GM12878 (cell line): ENCODE measurements at regions not wholly inside any gene's neighbourhood (a gene's known extent, or its start where the extent isn't known, plus 50 kb on each side); places are given as distances from the start of the nearest gene placed in this dataset.

Source experiments
- EZH2 ChIP-seq: IDR thresholded peaks from 2 replicates; pipeline ENCODE4 v1.6.1; 2012; ENCODE audit warnings: low read depth, mild to moderate bottlenecking, control low read depth, inconsistent platforms, low read length, borderline replicate concordance; ENCODE audit not compliant: control insufficient read depth
- FOXK2 ChIP-seq: fragments of 450-650 bp; IDR thresholded peaks from 2 replicates; pipeline ENCODE4 v1.6.1; 2017; ENCODE audit warnings: mild to moderate bottlenecking, moderate library complexity
- KDM1A ChIP-seq: fragments of 200-600 bp; sonication (generic); IDR thresholded peaks from 2 replicates; pipeline ENCODE4 v1.6.1; 2016; ENCODE audit warnings: borderline replicate concordance
- POLR2A ChIP-seq: IDR thresholded peaks from 2 replicates; pipeline ENCODE4 v1.6.1; 2011; ENCODE audit warnings: low read depth, mild to moderate bottlenecking, low read length
- POLR2AphosphoS2 ChIP-seq: IDR thresholded peaks from 2 replicates; pipeline ENCODE4 v1.6.1; 2011; ENCODE audit warnings: low read depth, mild to moderate bottlenecking, low read length, improper control_type of control experiment, moderate library complexity
- POLR2AphosphoS5 ChIP-seq: IDR thresholded peaks from 2 replicates; pipeline ENCODE4 v1.6.1; 2011; ENCODE audit warnings: mild to moderate bottlenecking, low read length, inconsistent platforms
- TAF1 ChIP-seq: IDR thresholded peaks from 2 replicates; pipeline ENCODE4 v1.6.1; 2011; ENCODE audit warnings: mild to moderate bottlenecking, low read depth, low read length, borderline replicate concordance
- TCF12 ChIP-seq: IDR thresholded peaks from 2 replicates; pipeline ENCODE4 v1.6.1; 2011; ENCODE audit warnings: low read depth, mild to moderate bottlenecking, low read length
- TF ChIP-seq, protein P1 (sequence below), 3 experiments: IDR thresholded peaks in 2 of 3; conservative IDR thresholded peaks in 1 of 3; 2 replicates each; pipeline ENCODE4 v1.5.1; 2011; ENCODE audit warnings: low read depth in 3 of 3, low read length in 3 of 3, mild to moderate bottlenecking in 3 of 3, control low read depth in 2 of 3, moderate library complexity in 2 of 3, inconsistent platforms in 1 of 3, mixed read lengths in 1 of 3; ENCODE audit not compliant: control insufficient read depth in 2 of 3, insufficient read depth in 1 of 3; ENCODE audit errors: extremely low read depth in 1 of 3
- TF ChIP-seq, protein P2 (sequence below): fragments of 450-650 bp; IDR thresholded peaks from 2 replicates; pipeline ENCODE4 v1.6.1; 2017; ENCODE audit warnings: mild to moderate bottlenecking
- TF ChIP-seq, protein P3 (sequence below): fragments of 450-650 bp; formaldehyde crosslinking; IDR thresholded peaks from 2 replicates; pipeline ENCODE4 v1.5.0; 2022; ENCODE audit warnings: mild to moderate bottlenecking, missing genetic modification characterization

DNA sequence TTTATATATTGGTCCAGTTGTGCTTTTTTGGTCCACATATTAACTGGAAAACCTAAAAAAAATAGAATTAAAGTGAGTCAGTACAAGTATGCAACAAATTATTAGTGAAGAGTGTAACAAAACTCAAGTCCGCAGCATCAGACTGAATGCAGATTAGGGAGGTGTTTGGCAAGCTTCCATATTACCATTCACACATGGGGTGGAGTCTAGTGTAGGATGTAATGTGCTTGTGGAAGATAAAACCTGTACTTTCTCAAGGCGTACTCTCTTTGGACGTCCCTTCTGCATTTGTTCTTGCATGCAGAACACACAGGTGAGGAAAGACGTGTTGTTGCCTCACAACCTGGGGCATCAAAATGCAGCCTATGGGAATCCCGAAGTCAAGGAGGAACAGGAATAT lies 668.7 kb downstream of the MRPL39 start:
- TF ChIP-seq KDM1A (no peak), FOXK2 (no peak), POLR2AphosphoS2 (no peak), TCF12 (no peak), POLR2AphosphoS5 (no peak), EZH2 (no peak), TAF1 (no peak), POLR2A (no peak)
- TF ChIP-seq, protein P1, sequence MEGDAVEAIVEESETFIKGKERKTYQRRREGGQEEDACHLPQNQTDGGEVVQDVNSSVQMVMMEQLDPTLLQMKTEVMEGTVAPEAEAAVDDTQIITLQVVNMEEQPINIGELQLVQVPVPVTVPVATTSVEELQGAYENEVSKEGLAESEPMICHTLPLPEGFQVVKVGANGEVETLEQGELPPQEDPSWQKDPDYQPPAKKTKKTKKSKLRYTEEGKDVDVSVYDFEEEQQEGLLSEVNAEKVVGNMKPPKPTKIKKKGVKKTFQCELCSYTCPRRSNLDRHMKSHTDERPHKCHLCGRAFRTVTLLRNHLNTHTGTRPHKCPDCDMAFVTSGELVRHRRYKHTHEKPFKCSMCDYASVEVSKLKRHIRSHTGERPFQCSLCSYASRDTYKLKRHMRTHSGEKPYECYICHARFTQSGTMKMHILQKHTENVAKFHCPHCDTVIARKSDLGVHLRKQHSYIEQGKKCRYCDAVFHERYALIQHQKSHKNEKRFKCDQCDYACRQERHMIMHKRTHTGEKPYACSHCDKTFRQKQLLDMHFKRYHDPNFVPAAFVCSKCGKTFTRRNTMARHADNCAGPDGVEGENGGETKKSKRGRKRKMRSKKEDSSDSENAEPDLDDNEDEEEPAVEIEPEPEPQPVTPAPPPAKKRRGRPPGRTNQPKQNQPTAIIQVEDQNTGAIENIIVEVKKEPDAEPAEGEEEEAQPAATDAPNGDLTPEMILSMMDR (IDR thresholded peaks at IDR 0.05 in 2 of 3, conservative IDR thresholded peaks at IDR 0.05 in 1 of 3; ENCODE audit: control insufficient read depth in 2 of 3, extremely low read depth in 1 of 3, insufficient read depth in 1 of 3, low read depth in 3 of 3, low read length in 3 of 3), result no peak
- TF ChIP-seq, protein P2, sequence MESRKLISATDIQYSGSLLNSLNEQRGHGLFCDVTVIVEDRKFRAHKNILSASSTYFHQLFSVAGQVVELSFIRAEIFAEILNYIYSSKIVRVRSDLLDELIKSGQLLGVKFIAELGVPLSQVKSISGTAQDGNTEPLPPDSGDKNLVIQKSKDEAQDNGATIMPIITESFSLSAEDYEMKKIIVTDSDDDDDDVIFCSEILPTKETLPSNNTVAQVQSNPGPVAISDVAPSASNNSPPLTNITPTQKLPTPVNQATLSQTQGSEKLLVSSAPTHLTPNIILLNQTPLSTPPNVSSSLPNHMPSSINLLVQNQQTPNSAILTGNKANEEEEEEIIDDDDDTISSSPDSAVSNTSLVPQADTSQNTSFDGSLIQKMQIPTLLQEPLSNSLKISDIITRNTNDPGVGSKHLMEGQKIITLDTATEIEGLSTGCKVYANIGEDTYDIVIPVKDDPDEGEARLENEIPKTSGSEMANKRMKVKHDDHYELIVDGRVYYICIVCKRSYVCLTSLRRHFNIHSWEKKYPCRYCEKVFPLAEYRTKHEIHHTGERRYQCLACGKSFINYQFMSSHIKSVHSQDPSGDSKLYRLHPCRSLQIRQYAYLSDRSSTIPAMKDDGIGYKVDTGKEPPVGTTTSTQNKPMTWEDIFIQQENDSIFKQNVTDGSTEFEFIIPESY, result no peak
- TF ChIP-seq, protein P3, sequence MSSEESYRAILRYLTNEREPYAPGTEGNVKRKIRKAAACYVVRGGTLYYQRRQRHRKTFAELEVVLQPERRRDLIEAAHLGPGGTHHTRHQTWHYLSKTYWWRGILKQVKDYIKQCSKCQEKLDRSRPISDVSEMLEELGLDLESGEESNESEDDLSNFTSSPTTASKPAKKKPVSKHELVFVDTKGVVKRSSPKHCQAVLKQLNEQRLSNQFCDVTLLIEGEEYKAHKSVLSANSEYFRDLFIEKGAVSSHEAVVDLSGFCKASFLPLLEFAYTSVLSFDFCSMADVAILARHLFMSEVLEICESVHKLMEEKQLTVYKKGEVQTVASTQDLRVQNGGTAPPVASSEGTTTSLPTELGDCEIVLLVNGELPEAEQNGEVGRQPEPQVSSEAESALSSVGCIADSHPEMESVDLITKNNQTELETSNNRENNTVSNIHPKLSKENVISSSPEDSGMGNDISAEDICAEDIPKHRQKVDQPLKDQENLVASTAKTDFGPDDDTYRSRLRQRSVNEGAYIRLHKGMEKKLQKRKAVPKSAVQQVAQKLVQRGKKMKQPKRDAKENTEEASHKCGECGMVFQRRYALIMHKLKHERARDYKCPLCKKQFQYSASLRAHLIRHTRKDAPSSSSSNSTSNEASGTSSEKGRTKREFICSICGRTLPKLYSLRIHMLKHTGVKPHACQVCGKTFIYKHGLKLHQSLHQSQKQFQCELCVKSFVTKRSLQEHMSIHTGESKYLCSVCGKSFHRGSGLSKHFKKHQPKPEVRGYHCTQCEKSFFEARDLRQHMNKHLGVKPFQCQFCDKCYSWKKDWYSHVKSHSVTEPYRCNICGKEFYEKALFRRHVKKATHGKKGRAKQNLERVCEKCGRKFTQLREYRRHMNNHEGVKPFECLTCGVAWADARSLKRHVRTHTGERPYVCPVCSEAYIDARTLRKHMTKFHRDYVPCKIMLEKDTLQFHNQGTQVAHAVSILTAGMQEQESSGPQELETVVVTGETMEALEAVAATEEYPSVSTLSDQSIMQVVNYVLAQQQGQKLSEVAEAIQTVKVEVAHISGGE, result no peak
